Fibroblast of skin of scalp (primary cell): ENCODE measurements at regions not wholly inside any gene's neighbourhood (a gene's known extent, or its start where the extent isn't known, plus 50 kb on each side); places are given as distances from the start of the nearest gene placed in this dataset.

Experiments
- DNase-seq: peaks from one replicate; pipeline ENCODE4 v3.0.0-alpha.2; 2013

GRCh38 chr1:37242501-37242900, 208.2 kb upstream of the GRIK3 start:
- no peak for DNase-seq

GRCh38 chr1:37243368-37244082, 209.2 kb upstream of the GRIK3 start:
- no peak for DNase-seq

GRCh38 chr1:37244083-37244480, 209.8 kb upstream of the GRIK3 start:
- no peak for DNase-seq

- DNase-seq, result no peak
Measured at GRCh38 chr1:37244815-37245214, 210.5 kb upstream of the GRIK3 start.

- DNase-seq, result no peak
Measured at GRCh38 chr1:37246631-37247030, 212.3 kb upstream of the GRIK3 start.

GRCh38 chr1:37250371-37250770, 216.1 kb upstream of the GRIK3 start:
- DNase-seq, result no peak

- peak; percentile 16 for DNase-seq
Measured at GRCh38 chr1:37255136-37255795, 219.1 kb upstream of the ZC3H12A start.

- no peak for DNase-seq
Measured at GRCh38 chr1:37255868-37256267, 218.5 kb upstream of the ZC3H12A start.

- no peak for DNase-seq
Measured at GRCh38 chr1:37257646-37258045, 216.7 kb upstream of the ZC3H12A start.

- no peak for DNase-seq
Measured at GRCh38 chr1:37258068-37258467, 216.3 kb upstream of the ZC3H12A start.

GRCh38 chr1:37259019-37259418, 215.4 kb upstream of the ZC3H12A start:
- DNase-seq, result no peak

GRCh38 chr1:37261129-37261528, 213.3 kb upstream of the ZC3H12A start:
- DNase-seq, result no peak

GRCh38 chr1:37262439-37263170, 211.8 kb upstream of the ZC3H12A start:
- no peak for DNase-seq

GRCh38 chr1:37265156-37265555, 209.2 kb upstream of the ZC3H12A start:
- no peak for DNase-seq

GRCh38 chr1:37265786-37266667, 208.4 kb upstream of the ZC3H12A start:
- DNase-seq, result no peak

- DNase-seq, result peak; percentile 11
Measured at GRCh38 chr1:37267111-37267835, 207.1 kb upstream of the ZC3H12A start.

GRCh38 chr1:37270639-37271038, 203.7 kb upstream of the ZC3H12A start:
- no peak for DNase-seq

- no peak for DNase-seq
Measured at GRCh38 chr1:37272626-37273025, 201.8 kb upstream of the ZC3H12A start.

GRCh38 chr1:37274486-37274885, 199.9 kb upstream of the ZC3H12A start:
- DNase-seq, result no peak

GRCh38 chr1:37274938-37275631, 199.3 kb upstream of the ZC3H12A start:
- DNase-seq, result no peak

GRCh38 chr1:37277366-37277765, 197.0 kb upstream of the ZC3H12A start:
- DNase-seq, result no peak
